OCI-LY1 (cell line): ENCODE measurements at regions not wholly inside any gene's neighbourhood (a gene's known extent, or its start where the extent isn't known, plus 50 kb on each side); places are given as distances from the start of the nearest gene placed in this dataset.

Experiments
- H2AFZ ChIP-seq: fragments of 200-600 bp; sonication (generic), shearing (Covaris generic); 2 replicates; pipeline ENCODE4 v1.6.0; 2014; ENCODE audit warnings: antibody characterized with exemption, mild to moderate bottlenecking, low read length
- H3F3A ChIP-seq: fragments of 200-600 bp; sonication (generic), shearing (Covaris generic); 2 replicates; pipeline ENCODE4 v1.6.0; 2014; ENCODE audit warnings: mild to moderate bottlenecking, antibody characterized with exemption, low read length, moderate library complexity; ENCODE audit not compliant: insufficient read depth
- H3K27ac ChIP-seq: fragments of 200-600 bp; sonication (generic); 2 replicates; pipeline ENCODE4 v1.5.1; 2014; ENCODE audit warnings: low read length, mixed run types, mild to moderate bottlenecking, low read depth; ENCODE audit not compliant: poor library complexity, severe bottlenecking
- H3K27me3 ChIP-seq: fragments of 200-600 bp; sonication (generic); 2 replicates; pipeline ENCODE4 v1.6.0; 2014; ENCODE audit warnings: antibody characterized with exemption, mild to moderate bottlenecking, low read length, moderate library complexity; ENCODE audit not compliant: insufficient read depth
- H3K36me3 ChIP-seq: fragments of 200-600 bp; sonication (generic); 2 replicates; pipeline ENCODE4 v1.6.1; 2014; ENCODE audit warnings: mild to moderate bottlenecking, antibody characterized with exemption, low read length, moderate library complexity, mixed read lengths; ENCODE audit not compliant: insufficient read depth
- H3K4me1 ChIP-seq: fragments of 200-600 bp; sonication (generic); 2 replicates; pipeline ENCODE4 v1.5.1; 2014; ENCODE audit warnings: mild to moderate bottlenecking, low read length, moderate library complexity; ENCODE audit not compliant: insufficient read depth, severe bottlenecking
- H3K4me2 ChIP-seq: fragments of 200-600 bp; sonication (generic), shearing (Covaris generic); 2 replicates; pipeline ENCODE4 v1.6.1; 2014; ENCODE audit warnings: low read length
- H3K4me3 ChIP-seq: fragments of 200-600 bp; sonication (generic); 2 replicates; pipeline ENCODE4 v1.5.1; 2014; ENCODE audit warnings: low read length, low read depth, mild to moderate bottlenecking, mixed read lengths; ENCODE audit not compliant: poor library complexity, severe bottlenecking
- H3K79me2 ChIP-seq: fragments of 200-600 bp; shearing (Covaris generic); 2 replicates; pipeline ENCODE4 v1.6.1; 2016; ENCODE audit warnings: mixed run types, low read length, mixed read lengths; ENCODE audit not compliant: insufficient read depth
- H3K9ac ChIP-seq: fragments of 200-600 bp; sonication (generic), shearing (Covaris generic); 2 replicates; pipeline ENCODE4 v1.6.1; 2014; ENCODE audit warnings: mild to moderate bottlenecking, low read length, mixed read lengths
- H3K9me2 ChIP-seq: fragments of 200-600 bp; sonication (generic), shearing (Covaris generic); 2 replicates; pipeline ENCODE4 v1.6.1; 2014; ENCODE audit warnings: low read depth, mild to moderate bottlenecking, low read length, mixed read lengths
- H3K9me3 ChIP-seq: fragments of 200-600 bp; shearing (Covaris generic); 2 replicates; pipeline ENCODE4 v1.6.1; 2014; ENCODE audit warnings: low read length, mixed read lengths
- H4K20me1 ChIP-seq: fragments of 200-600 bp; sonication (generic), shearing (Covaris generic); 2 replicates; pipeline ENCODE4 v1.6.0; 2016; ENCODE audit warnings: mild to moderate bottlenecking, low read length; ENCODE audit not compliant: insufficient read depth
- EZH2 ChIP-seq: fragments of 200-600 bp; sonication (generic), shearing (Covaris generic); IDR thresholded peaks from 2 replicates; pipeline ENCODE4 v1.8.0; 2017; ENCODE audit warnings: borderline replicate concordance, mixed run types, mild to moderate bottlenecking, antibody characterized with exemption, low read length, moderate library complexity, mixed read lengths
- TF ChIP-seq, protein P1 (sequence below): fragments of 200-600 bp; sonication (generic), shearing (Covaris generic); IDR thresholded peaks from 2 replicates; pipeline ENCODE4 v1.5.1; 2017; ENCODE audit warnings: mild to moderate bottlenecking, antibody characterized with exemption, low read length, moderate library complexity, mixed read lengths

DNA sequence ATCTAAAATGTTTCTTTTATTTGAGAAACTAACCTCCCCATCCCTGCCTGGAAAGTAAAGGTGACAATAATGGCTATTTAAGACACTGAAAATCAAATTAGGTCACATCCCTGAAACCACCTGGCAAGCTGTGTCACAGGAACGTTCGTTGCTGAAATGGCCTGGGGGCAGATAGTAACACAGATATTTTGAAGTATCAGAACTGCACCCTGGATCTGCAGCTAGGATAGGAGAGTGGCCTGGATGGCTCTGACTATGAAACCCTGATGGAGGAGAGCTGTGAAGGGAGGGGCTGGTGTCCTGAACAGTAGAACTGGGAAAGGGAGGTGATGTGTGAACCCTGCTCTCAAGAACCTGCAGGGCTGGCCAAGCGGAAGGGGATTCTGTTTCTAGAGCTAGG is 648.3 kb upstream of the CFAP20DC start:
- no peak overlapping the region for H2AFZ ChIP-seq
- H3K79me2 ChIP-seq, result no peaks in the 10 kb centered on the region
- no peak for TF ChIP-seq EZH2
- TF ChIP-seq, protein P1, sequence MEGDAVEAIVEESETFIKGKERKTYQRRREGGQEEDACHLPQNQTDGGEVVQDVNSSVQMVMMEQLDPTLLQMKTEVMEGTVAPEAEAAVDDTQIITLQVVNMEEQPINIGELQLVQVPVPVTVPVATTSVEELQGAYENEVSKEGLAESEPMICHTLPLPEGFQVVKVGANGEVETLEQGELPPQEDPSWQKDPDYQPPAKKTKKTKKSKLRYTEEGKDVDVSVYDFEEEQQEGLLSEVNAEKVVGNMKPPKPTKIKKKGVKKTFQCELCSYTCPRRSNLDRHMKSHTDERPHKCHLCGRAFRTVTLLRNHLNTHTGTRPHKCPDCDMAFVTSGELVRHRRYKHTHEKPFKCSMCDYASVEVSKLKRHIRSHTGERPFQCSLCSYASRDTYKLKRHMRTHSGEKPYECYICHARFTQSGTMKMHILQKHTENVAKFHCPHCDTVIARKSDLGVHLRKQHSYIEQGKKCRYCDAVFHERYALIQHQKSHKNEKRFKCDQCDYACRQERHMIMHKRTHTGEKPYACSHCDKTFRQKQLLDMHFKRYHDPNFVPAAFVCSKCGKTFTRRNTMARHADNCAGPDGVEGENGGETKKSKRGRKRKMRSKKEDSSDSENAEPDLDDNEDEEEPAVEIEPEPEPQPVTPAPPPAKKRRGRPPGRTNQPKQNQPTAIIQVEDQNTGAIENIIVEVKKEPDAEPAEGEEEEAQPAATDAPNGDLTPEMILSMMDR, result no peak
- no peaks in the 10 kb centered on the region for H3K9me3 ChIP-seq
- H3F3A ChIP-seq, result no peaks in the 10 kb centered on the region
- H3K27ac ChIP-seq, result no peak overlapping the region
- H3K4me3 ChIP-seq, result no peak overlapping the region
- no peaks in the 10 kb centered on the region for H3K9me2 ChIP-seq
- H4K20me1 ChIP-seq, result no peaks in the 10 kb centered on the region
- H3K4me2 ChIP-seq, result no peak overlapping the region
- H3K27me3 ChIP-seq, result no peaks in the 10 kb centered on the region
- H3K9ac ChIP-seq, result no peak overlapping the region
- no peaks in the 10 kb centered on the region for H3K4me1 ChIP-seq
- no peaks in the 10 kb centered on the region for H3K36me3 ChIP-seq

- no peak overlapping the region for H3K4me3 ChIP-seq
- TF ChIP-seq EZH2, result no peak
- TF ChIP-seq, protein P1, result no peak
- no peaks in the 10 kb centered on the region for H3K9me2 ChIP-seq
- H2AFZ ChIP-seq, result no peak overlapping the region
- no peaks in the 10 kb centered on the region for H3K79me2 ChIP-seq
- H3F3A ChIP-seq, result no peaks in the 10 kb centered on the region
- H3K36me3 ChIP-seq, result no peaks in the 10 kb centered on the region
- no peak overlapping the region for H3K9ac ChIP-seq
- no peaks in the 10 kb centered on the region for H3K9me3 ChIP-seq
- no peak overlapping the region for H3K27ac ChIP-seq
- H3K27me3 ChIP-seq, result no peaks in the 10 kb centered on the region
- H4K20me1 ChIP-seq, result no peaks in the 10 kb centered on the region
- no peak overlapping the region for H3K4me2 ChIP-seq
- H3K4me1 ChIP-seq, result no peaks in the 10 kb centered on the region
These were observed 647.0 kb upstream of the CFAP20DC start for GRCh38 chr3:59696783-59697182.

- no peaks in the 10 kb centered on the region for H3F3A ChIP-seq
- H3K27me3 ChIP-seq, result no peaks in the 10 kb centered on the region
- no peaks in the 10 kb centered on the region for H3K36me3 ChIP-seq
- H3K4me2 ChIP-seq, result no peak overlapping the region
- no peak overlapping the region for H3K9ac ChIP-seq
- H4K20me1 ChIP-seq, result no peaks in the 10 kb centered on the region
- TF ChIP-seq, protein P1, result no peak
- TF ChIP-seq EZH2, result no peak
- no peak overlapping the region for H3K27ac ChIP-seq
- no peak overlapping the region for H2AFZ ChIP-seq
- no peaks in the 10 kb centered on the region for H3K79me2 ChIP-seq
- no peaks in the 10 kb centered on the region for H3K4me1 ChIP-seq
- no peaks in the 10 kb centered on the region for H3K9me3 ChIP-seq
- no peaks in the 10 kb centered on the region for H3K9me2 ChIP-seq
- no peak overlapping the region for H3K4me3 ChIP-seq
These were observed 646.0 kb upstream of the CFAP20DC start for GRCh38 chr3:59695860-59696259.
